ENCODE measurements at regions not wholly inside any gene's neighbourhood (a gene's known extent, or its start where the extent isn't known, plus 50 kb on each side); places are given as distances from the start of the nearest gene placed in this dataset.

- no peak for DNase-seq (ENCODE audit: extremely low spot score in 2 of 2)
- H3K4me1 ChIP-seq: no peaks in the 10 kb centered on the region
- H3K4me3 ChIP-seq: no peak overlapping the region
- intact Hi-C loops (cut with DNase I): no loop called here
- no peak overlapping the region for H3K27ac ChIP-seq
- no peaks in the 10 kb centered on the region for H3K9me3 ChIP-seq
- TF ChIP-seq POLR2AphosphoS5 (IDR thresholded peaks at IDR 0.05; ENCODE audit: insufficient read depth in 1 of 2, low read depth in 1 of 2) (no peak), POLR2A (IDR thresholded peaks at IDR 0.05) (no peak), CTCF (IDR thresholded peaks at IDR 0.05) (no peak)
- H3K27me3 ChIP-seq: no peaks in the 10 kb centered on the region
- no peaks in the 10 kb centered on the region for H3K36me3 ChIP-seq
Observed at GRCh38 chr6:103893141-103893581, 966.6 kb downstream of the HACE1 start.

- intact Hi-C loops (cut with DNase I): no loop called here
- Histone ChIP-seq H3K9me3 (no peaks in the 10 kb centered on the region), H3K4me1 (no peaks in the 10 kb centered on the region), H3K4me3 (no peak overlapping the region), H3K27me3 (no peaks in the 10 kb centered on the region), H3K27ac (no peak overlapping the region), H3K36me3 (no peaks in the 10 kb centered on the region)
- TF ChIP-seq POLR2AphosphoS5 (IDR thresholded peaks at IDR 0.05; ENCODE audit: insufficient read depth in 1 of 2, low read depth in 1 of 2) (no peak), CTCF (IDR thresholded peaks at IDR 0.05) (no peak), POLR2A (IDR thresholded peaks at IDR 0.05) (no peak)
- DNase-seq (ENCODE audit: extremely low spot score in 2 of 2): no peak
Observed at GRCh38 chr6:103886951-103887350, 972.8 kb downstream of the HACE1 start.

- Histone ChIP-seq H3K4me1 (no peaks in the 10 kb centered on the region), H3K36me3 (no peaks in the 10 kb centered on the region), H3K4me3 (no peak overlapping the region), H3K27me3 (no peaks in the 10 kb centered on the region), H3K27ac (no peak overlapping the region), H3K9me3 (no peaks in the 10 kb centered on the region)
- DNase-seq (ENCODE audit: extremely low spot score in 2 of 2): no peak
- intact Hi-C loops (cut with DNase I): no loop called here
- no peak for TF ChIP-seq POLR2A (IDR thresholded peaks at IDR 0.05)
- no peak for TF ChIP-seq CTCF (IDR thresholded peaks at IDR 0.05)
- no peak for TF ChIP-seq POLR2AphosphoS5 (IDR thresholded peaks at IDR 0.05; ENCODE audit: insufficient read depth in 1 of 2, low read depth in 1 of 2)
Observed at GRCh38 chr6:103885446-103885845, 974.3 kb downstream of the HACE1 start.

GRCh38 chr6:103879800-103880199, 979.9 kb downstream of the HACE1 start:
- Histone ChIP-seq H3K9me3 (no peaks in the 10 kb centered on the region), H3K4me3 (no peak overlapping the region), H3K36me3 (no peaks in the 10 kb centered on the region), H3K27me3 (no peaks in the 10 kb centered on the region), H3K27ac (no peak overlapping the region), H3K4me1 (no peaks in the 10 kb centered on the region)
- intact Hi-C loops (cut with DNase I): no loop called here
- no peak for DNase-seq (ENCODE audit: extremely low spot score in 2 of 2)
- no peak for TF ChIP-seq POLR2AphosphoS5 (IDR thresholded peaks at IDR 0.05; ENCODE audit: insufficient read depth in 1 of 2, low read depth in 1 of 2)
- TF ChIP-seq POLR2A (IDR thresholded peaks at IDR 0.05): no peak
- no peak for TF ChIP-seq CTCF (IDR thresholded peaks at IDR 0.05)

GRCh38 chr6:103875221-103875620, 984.5 kb downstream of the HACE1 start:
- DNase-seq (ENCODE audit: extremely low spot score in 2 of 2): no peak
- Histone ChIP-seq H3K27me3 (no peaks in the 10 kb centered on the region), H3K4me3 (no peak overlapping the region), H3K9me3 (no peaks in the 10 kb centered on the region), H3K4me1 (no peaks in the 10 kb centered on the region), H3K36me3 (no peaks in the 10 kb centered on the region), H3K27ac (no peak overlapping the region)
- intact Hi-C loops (cut with DNase I): no loop called here
- no peak for TF ChIP-seq POLR2AphosphoS5 (IDR thresholded peaks at IDR 0.05; ENCODE audit: insufficient read depth in 1 of 2, low read depth in 1 of 2)

GRCh38 chr6:103874575-103874974, 985.1 kb downstream of the HACE1 start:
- no peak overlapping the region for H3K4me3 ChIP-seq
- TF ChIP-seq POLR2AphosphoS5 (IDR thresholded peaks at IDR 0.05; ENCODE audit: insufficient read depth in 1 of 2, low read depth in 1 of 2) (no peak), POLR2A (IDR thresholded peaks at IDR 0.05) (no peak), CTCF (IDR thresholded peaks at IDR 0.05) (no peak)
- no peak overlapping the region for H3K27ac ChIP-seq
- H3K36me3 ChIP-seq: no peaks in the 10 kb centered on the region
- H3K9me3 ChIP-seq: no peaks in the 10 kb centered on the region
- no peak for DNase-seq (ENCODE audit: extremely low spot score in 2 of 2)
- no peaks in the 10 kb centered on the region for H3K27me3 ChIP-seq
- intact Hi-C loops (cut with DNase I): no loop called here
- no peaks in the 10 kb centered on the region for H3K4me1 ChIP-seq
